Upper lobe of left lung (tissue), 4 donors: ENCODE measurements at regions not wholly inside any gene's neighbourhood (a gene's known extent, or its start where the extent isn't known, plus 50 kb on each side); places are given as distances from the start of the nearest gene placed in this dataset.

Experiments
- CTCF ChIP-seq, 6 experiments: fragments of 450-650 bp in 4 of 6; fragments of 200-600 bp in 2 of 6; sonication (generic) in 2 of 6; IDR thresholded peaks; one replicate each; pipeline ENCODE4 v1.5.1; 2016 to 2019; ENCODE audit warnings: antibody characterized with exemption in 6 of 6
- POLR2A ChIP-seq, 4 donors: fragments of 450-650 bp; IDR thresholded peaks; one replicate each; pipeline ENCODE4 v1.5.1; 2016 to 2017; ENCODE audit warnings: antibody characterized with exemption in 4 of 4, mild to moderate bottlenecking in 2 of 4
- POLR2AphosphoS5 ChIP-seq, 2 donors: sonication (generic); formaldehyde crosslinking; IDR thresholded peaks; one replicate each; pipeline ENCODE4 v1.5.1; 2017; ENCODE audit warnings: antibody characterized with exemption in 2 of 2

- TF ChIP-seq CTCF (IDR thresholded peaks at IDR 0.05) (no peak), POLR2AphosphoS5 (IDR thresholded peaks at IDR 0.05) (no peak), POLR2A (IDR thresholded peaks at IDR 0.05) (no peak)
These were observed 87.1 kb upstream of the OPCML start for GRCh38 chr11:133619397-133619796.
